ENCODE measurements at regions not wholly inside any gene's neighbourhood (a gene's known extent, or its start where the extent isn't known, plus 50 kb on each side); places are given as distances from the start of the nearest gene placed in this dataset.
"Not testable (repeated sequence)": the region's sequence is repeated elsewhere in the genome, so short reads cannot be mapped to it uniquely, and the experiment has no call there.

DNA sequence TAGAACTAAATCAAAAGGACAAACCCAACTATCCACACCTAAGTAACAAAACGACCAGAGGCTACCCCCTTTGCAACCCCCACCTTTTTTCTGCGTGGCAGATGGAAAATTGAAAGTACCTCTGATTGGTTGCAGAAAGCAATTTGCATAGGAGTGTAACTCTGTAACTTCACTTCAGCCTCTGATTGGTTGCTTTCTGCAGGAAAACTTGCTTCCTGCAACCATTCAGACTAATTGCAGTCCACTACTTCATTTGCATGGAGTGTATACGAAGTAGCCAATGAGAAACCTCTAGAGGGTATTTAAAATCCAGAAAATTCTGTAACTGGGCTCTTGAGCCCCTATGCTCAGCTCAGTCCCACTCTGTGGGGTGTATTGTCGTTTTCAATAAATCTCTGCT, 129.1 kb upstream of the OLIG3 start:
- DNase-seq (ENCODE audit: low read depth, low spot score), result no peak

DNA sequence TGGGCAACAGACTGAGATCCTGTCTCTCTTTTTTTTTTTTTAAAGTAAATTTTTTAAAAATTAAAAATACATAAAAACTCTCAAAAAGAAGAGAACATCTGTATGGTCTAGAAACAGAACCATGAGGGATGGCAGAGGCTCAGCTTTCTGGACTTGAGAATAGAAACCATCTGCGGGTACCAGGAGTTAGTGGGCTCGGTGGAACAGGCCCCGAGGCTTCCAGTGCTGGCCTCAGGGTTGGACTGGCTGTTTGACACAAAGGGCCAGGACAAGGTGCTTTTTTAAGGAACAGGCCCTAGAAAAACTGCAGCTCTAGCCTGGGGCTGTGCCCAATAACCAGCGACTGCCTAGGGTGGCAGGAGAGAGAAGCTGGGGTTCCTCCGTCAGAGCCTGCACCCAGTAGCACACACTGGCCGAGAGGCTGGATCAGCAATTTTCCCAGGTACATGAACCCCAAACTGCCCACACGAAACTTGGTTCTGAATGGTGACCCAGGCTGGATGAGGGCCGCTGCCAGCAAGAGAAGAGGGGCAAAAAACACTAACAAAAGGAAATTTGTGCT, 131.0 kb upstream of the OLIG3 start:
- DNase-seq (ENCODE audit: low read depth, low spot score), result no peak

DNA sequence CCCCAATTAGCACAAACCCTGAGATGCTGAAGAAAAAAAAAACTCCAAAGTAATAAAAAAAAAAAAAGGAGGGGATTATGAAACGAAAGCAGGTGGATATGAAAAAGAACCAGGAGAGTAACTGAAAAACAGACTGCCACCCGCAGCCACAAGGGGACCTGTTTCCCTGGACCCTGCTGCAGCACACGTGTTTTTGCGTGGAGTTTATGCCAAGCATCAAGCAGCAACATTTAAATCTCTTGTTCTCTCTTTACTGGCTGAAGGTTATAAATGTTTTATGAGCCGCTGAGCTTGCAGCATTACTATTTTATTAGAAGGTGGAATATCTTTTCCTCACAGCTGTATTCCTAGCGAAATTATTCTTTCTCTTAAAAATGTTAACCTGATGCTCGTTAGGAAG, 131.6 kb upstream of the OLIG3 start:
- DNase-seq (ENCODE audit: low read depth, low spot score), result no peak

DNA sequence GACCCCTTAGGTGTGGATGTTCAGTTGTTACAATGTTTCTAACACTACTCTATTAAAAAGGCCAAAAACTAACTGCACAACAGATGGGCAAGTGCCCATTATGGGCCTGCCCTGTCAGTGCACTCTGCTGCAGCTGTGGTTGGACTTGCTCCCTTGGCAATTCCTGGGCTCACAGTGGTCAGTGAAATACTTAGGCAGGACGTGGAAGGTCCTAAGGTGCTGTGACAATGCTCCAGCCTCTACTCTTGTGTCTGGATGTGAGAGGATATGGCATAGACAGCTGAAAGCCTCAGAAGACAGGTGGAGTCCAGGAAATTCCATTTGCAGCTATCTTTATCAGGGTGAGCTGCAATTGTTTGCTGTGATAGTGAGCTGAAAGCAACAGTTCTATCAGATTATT, 136.5 kb upstream of the OLIG3 start:
- DNase-seq (ENCODE audit: low read depth, low spot score), result no peak

DNA sequence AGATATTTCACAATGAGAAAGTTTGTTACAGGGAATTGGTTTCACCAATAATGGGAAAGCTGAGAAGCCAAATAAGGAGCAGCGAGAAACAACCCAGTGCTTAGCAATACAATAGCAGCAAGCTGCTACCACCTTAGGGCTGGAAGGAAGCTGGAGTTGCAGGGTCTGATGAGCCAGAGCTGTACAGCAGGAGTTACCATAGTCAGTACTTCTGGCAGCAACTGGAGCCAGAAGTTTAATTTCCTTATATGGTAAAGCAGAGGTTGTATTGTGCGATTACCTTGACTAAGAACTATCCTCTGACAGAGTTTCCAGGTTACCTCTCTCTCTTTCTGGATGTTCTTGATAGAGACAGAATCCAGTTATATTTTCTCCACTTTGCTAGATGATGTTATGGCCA, 137.1 kb upstream of the OLIG3 start:
- DNase-seq (ENCODE audit: low read depth, low spot score), result no peak

DNA sequence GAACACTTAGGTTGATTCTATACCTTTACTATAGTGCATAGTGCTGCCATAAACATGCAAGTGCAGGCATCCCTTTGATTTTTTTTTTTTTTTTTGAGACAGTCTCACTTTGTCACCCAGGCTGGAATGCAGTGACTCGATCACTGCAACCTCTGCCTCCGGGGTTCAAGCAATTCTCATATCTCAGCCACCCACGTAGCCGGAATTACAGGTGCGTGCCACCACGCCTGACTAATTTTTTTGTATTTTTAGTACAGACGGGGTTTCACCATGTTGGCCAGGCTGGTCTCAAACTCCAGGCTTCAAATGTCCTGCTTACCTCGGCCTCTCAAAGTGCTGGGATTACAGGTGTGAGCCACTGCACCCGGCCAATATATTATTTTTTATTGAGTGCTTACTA, 140.0 kb upstream of the OLIG3 start:
- DNase-seq (ENCODE audit: low read depth, low spot score), result not testable (repeated sequence)

DNA sequence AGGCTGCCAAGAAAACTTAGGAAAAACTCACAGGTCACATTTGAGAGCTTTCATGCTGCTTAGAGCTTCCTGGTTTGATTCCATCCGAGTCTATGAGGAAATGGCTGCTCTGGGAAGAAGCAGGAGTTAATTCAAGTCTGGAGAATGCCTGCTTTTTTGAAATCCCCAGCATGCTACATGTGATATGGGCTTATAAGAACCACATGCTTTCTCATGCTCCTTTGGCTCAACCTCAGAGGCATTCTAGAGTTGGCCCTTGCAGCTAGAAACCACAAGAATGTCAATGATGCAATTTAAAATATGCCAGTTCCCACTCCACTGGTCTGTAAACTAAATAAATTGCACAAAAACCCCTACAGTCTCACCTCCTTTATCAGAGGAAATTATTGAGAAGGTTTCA, 142.9 kb upstream of the OLIG3 start:
- DNase-seq (ENCODE audit: low read depth, low spot score), result peak; percentile 89

DNA sequence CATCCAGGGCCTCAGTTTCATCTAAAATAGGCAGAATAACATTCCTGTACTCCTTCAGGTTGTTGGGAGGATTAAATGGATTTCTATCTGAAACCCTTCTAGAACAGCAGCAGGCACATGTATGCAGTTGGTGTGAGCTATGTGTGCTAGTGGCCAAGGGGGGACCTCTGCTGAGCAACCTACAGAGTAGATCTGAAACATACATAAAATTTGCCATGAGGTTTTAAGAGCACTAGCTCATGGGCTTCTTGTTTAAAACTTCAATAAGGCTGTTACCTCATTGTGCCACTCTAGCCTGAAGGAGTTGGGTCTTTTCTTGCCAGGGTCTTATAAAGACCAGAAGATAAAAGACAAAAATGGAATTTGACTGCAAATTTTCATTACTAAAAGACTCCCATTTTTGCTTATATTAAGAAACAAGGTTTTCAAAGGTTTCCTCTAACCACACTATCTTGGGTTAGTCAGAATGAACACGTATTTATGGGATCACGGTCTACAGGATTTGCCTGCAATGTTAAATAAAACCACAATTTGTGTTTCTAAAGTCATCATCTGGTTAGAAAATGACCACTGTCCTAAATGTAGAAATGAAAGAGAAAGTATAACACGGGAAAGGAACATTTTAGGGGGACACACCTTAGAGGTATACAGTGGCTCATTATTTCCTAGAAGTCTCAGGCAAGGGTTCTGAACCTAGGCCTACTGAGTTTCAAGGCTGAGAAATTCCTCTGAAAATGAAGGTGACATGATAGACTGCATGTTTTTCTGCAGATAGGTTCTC, 144.9 kb upstream of the OLIG3 start:
- DNase-seq (ENCODE audit: low read depth, low spot score), result no peak

DNA sequence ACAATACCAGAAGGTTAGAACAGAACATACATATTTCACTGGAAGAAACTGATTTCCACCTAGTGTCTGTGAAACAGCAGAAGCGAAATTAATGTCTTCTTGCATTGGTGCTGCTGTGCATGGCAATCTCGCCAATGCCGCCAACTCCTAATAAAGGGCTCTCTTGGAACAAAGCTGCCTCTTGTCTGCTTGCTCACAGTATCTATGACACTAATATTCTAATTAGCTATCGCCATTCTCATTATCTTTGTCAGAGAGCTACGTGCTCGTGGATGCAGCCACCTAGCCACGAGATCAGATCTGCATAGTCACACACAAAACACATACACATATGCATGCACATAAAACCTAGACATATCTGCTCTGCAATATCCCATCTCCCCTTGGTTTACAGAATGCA, 145.9 kb upstream of the OLIG3 start:
- no peak for DNase-seq (ENCODE audit: low read depth, low spot score)

DNA sequence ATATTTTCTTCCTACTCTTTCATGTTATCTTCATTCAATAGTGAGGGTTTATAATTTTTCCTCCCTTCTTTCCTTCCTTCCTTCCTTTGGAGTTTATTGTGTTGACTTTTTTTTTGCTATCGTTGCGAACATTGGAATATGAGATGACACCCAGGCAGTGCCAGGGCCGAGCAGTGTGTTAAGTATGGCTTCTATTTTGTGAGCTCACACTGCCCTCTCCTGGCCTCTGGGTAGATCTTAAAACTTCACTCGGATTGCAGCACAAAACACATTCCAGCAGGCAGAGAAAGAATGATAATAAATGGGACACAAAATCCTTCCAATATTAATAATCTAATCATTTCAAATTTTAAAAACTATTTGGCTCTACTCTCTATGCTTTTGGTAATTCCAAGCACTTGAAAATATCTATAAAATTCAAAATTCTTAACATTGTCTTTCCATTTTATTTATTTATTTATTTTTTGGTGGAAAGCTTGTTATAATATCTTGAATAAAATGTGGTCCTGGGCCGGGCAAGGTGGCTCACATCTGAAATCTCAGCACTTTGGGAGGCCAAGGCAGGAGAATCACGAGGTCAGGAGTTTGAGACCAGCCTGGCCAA, 147.4 kb upstream of the OLIG3 start:
- peak; percentile 68 for DNase-seq (ENCODE audit: low read depth, low spot score)

DNA sequence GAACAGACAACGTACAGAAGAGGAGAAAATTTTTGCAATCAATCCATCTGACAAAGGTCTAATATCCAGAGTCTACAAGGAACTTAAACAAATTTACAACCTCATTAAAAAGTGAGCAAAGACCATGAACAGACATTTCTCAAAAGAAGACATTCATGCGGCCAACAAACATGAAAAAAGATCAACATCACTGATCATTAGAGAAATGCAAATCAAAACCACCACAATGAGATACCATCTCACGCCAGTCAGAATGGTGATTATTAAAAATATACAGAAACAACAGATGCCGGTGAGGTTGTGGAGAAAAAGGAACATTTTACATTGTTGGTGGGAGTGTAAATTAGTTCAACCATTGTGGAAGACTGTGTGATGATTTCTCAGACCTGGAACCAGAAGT, 149.0 kb upstream of the OLIG3 start:
- not testable (repeated sequence) for DNase-seq (ENCODE audit: low read depth, low spot score)

DNA sequence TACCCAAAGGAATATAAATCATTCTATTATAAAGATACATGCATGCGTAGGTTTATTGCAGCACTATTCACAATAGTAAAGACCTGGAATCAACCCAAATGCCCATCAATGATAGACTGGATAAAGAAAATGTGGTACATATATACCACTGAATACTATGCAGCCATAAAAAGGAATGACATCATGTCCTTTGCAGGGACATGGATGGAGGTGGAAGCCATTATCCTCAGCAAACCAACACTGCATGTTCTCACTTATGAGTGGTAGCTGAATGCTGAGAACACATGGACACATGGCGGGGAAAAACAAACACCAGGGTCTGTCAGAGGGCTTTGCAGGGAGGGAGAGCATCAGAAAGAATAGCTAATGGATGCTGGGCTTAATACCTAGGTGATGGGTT, 149.4 kb upstream of the OLIG3 start:
- DNase-seq (ENCODE audit: low read depth, low spot score), result not testable (repeated sequence)

DNA sequence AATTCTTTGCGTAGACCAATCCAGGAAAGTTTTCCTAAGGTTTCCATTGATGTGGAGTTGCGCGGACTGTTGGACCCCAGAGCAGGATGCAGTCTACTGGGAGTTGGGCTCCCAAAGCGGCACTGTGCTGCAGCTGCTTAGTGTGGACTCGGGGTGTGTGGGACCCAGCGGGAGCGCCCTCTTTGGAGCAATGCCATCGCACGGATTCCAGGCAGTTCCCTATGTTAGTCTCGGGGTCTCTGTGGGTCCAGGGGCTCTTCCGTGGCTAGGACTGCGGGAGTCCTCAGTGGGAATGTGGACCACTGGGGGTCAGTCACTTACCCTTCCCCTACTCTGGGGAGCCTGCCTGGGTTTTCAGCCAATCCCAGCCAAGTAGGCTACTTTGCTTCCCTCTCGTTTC, 151.7 kb upstream of the OLIG3 start:
- DNase-seq (ENCODE audit: low read depth, low spot score), result no peak

DNA sequence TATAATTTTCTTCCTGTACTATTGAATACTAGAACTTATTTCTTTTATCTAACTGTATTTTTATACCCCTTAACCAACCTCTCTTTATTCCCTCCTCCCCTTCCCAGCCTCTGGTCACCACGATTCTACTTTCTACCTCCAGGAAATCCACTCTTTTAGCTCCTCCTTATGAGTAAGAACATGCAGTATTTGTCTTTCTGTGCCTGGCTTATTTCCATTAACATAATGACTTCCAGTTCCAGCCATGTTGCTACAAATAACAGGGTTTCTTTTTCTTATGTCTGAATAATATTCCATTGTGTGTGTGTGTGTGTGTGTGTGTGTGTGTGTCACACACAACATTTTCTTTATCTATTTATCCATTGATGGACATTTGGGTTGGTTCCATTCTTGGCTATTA, 152.3 kb upstream of the OLIG3 start:
- no peak for DNase-seq (ENCODE audit: low read depth, low spot score)

DNA sequence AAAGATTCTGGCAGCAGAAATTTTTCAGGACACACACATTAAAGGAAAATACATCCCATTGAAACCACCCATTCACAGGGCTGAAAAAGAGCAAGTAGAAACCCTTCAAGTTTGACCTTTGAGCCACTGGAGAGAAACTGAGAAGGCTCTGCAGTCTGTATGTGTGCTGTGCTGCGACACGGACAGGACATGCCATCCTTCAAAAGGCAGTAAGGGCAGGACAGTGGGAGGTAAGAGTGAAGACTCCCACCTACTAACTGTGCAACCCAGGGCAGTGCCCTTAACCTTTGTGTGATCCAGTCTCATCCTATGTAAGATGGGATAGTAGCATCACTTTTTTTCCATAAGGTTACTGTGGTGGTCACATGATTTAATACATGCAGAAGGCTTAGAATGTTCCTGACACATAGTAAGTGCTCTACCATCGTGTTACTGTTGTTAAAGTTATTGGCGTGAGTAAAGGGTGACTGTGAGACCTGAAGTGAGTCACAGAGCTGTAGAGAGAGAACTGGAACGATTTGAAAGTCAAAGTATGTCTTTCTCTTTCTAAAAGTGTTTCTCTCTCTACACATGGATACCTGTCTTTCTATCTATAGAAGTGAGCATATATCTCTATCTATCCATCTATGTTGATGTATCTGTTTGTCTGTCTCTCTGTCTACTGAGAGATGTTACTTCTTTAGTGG, 153.7 kb upstream of the OLIG3 start:
- DNase-seq (ENCODE audit: low read depth, low spot score), result no peak

DNA sequence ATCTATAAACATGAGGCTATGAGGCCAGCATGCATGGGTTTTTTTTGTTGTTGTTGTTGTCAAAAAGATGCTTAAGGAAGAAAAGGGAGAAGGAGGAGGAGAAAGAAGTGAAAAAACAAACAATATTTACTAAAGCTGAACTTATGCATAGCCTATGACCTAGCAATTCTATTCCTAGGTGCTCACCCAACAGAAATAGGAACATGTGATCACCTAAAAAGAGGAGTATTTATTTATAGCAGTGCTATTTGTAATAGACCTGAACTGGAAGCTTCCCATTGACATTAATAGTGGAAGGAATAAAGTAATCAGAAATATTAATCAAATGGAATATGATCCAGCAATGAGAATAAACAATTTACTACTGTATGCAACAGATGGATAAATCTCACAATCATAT, 156.5 kb upstream of the OLIG3 start:
- no peak for DNase-seq (ENCODE audit: low read depth, low spot score)

DNA sequence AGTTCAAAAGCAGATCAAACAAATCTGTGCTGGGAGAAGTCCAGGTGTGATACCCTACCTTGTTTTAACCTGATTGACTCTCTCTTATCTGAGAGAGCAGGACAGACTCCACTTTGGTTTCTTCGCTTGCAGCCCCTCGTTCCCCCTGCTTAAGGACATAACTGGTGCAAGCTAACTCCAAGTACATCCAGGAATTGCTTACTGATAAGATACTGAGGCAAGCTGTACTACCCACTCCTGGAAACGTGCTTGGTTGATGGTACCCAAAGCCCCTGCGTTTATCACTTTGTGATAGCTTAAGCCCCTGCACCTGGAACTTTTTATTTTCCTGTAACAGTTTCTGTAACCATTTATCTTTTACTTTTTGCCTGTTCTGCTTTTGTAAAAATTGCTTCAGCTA, 157.0 kb upstream of the OLIG3 start:
- no peak for DNase-seq (ENCODE audit: low read depth, low spot score)

DNA sequence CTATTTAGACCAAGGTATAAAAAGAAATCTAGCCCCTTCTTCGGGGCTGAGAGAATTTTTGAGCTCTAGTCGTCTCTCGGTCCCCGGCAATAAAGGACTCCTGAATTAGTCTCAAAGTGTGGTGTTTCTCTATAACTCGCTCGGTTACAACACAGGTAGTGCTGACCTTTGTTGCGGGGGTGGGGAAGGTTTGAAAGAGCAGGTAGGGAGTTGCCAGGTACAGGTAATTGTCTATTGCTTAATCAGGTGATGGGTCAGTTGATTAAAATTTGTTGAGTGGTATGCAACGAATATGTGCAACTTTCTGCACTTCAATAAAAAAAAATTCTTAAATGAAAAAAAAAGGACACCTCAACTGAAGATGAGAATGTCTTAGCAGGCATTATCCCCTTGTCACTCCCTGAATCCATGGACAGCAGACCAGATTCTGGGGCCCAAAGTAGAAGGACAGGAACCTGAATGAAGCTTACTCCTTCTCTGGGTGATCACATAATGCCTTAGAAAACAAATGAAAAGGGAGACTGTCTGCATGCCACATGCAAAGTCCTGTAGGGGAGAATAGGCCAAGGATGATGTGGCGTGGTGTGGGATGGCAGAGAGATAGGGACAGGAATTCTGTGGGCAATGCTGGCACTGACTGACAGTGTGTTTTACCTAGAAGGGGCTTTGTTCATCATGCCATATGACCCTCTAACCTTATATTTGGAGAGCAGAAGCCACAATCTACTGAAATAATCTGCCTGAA, 157.6 kb upstream of the OLIG3 start:
- no peak for DNase-seq (ENCODE audit: low read depth, low spot score)

DNA sequence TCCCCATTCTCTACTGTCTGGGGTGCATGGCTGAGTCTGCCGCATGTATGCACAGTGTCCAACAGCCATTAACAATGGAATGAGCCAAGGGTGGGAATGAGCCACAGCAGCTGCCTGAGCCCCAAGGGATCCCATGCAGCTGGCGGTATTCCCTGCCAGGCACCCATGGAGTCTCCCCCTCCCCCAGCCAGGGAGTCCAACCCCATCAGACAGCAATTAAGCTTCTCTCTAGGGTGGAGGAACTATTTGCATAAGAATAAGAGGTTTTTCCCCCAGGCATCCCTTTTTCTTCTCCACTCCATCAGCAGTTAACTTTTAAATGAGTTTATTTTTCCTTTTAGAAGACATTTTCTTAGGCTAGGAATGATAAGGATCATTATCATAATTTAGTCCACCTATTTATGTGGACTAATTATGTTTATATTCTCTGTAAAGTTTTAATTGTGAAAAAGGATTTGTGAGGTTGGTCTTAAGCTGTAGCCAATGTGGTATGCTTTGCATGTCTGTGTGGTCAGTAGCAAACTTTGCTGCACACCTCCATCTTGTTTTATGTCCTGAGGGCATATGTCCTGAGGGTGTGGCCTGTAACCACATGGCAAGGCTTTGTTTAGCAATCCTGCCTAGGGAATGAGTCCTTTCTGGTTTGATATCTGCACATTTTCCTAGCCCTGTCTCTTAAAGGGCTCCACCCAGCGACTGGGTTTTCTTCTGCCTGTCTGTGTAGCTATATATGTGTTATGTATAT, 158.9 kb upstream of the OLIG3 start:
- DNase-seq (ENCODE audit: low read depth, low spot score), result no peak

DNA sequence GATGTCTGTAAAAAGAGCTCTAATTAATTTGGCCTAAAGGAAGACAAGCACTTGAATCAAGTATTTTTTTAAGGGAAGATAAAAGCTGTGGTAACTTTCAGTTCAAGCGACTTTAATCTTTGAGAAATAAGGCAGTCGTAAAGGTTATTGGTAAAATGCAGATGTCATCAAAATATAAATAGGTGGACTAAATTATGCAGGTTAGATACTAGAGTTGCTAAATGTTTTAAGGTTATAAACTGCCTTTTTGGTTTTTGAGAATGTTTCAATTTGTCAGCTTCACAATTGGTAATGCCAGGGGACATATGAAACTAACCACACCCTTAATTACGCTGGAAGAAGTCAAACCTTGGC, 159.5 kb upstream of the OLIG3 start:
- no peak for DNase-seq (ENCODE audit: low read depth, low spot score)

DNA sequence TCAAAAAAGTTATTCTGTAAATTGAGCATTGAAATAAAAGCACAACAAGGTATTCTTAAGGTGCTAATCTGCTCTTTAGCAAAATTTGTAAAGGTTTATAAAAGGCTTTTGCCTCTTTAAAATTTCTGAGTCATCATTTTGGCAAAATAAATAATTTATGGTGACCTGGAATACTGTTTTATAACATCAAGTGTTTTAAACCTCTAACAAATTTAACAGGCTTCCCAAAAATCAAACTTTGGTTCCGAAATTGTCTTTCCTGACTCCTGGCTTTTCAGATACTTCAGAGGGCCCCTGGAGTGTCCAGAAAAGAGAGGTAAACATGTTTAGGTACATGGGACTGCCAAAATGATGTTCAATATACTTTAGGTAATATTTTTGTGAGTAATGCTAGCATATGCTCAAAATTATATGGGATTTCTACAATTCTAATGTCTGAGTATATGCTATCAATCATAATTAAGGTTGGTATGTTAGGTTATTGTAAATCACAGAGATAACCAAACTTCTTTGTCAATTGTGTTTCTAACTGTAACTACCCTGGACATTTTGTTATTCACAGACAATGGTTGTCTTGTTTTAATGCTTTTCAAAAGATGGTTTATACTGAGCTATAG, 160.3 kb upstream of the OLIG3 start:
- DNase-seq (ENCODE audit: low read depth, low spot score), result no peak

Measured in smooth muscle cell of the brain vasculature (primary cell).